ENCODE measurements at regions not wholly inside any gene's neighbourhood (a gene's known extent, or its start where the extent isn't known, plus 50 kb on each side); places are given as distances from the start of the nearest gene placed in this dataset.

DNA sequence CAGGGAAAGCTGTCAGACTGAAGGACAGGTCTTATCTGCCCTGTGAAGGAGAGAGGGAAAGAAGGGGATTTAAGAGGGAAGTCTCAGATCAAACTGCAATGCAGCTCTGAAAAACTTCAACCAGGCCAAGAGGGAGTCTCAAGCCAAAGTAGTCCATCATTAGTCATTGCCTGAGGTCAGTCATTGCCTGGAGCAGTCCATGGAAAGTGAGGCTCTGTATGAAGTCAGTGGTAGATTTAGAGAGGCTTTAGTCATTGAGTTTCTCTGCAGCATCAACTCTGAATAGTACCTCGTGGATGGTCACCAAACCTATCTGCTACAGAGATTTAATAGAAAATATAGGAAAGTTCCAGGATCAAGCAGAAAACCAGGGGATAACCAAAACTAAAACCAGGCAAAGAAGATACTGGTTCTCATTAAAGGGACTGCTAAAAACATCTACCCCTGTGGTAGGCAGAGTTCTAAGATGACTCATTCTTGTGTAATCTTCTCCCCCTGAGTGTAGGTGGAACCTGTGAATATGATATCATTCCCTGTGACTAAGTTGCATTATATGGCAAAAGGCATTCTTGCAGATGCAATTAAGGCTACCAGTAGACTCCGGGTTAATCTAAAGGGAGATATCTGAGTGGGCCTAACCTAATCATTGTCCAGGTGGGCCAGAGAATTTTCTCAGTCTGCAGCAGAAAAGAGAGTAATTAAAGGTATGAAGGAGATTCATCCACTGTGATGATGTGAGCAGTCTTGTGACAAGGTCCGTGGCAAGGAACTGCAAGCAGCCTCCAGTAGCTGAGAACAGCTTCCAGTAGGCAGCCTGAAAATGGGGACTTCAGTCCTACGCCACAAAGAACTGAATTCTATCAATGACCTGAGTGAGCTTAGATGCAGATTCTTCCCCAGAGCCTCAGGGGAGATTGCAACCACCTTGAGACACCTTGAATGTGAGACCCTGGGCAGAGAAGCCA lies 123.1 kb downstream of the GALC start:
- Histone ChIP-seq H3K4me1 (no peaks in the 10 kb centered on the region), H3K4me3 (replicated peaks in 1 of 3) (no peak overlapping the region), H3K27ac (no peak overlapping the region), H3K36me3 (no peaks in the 10 kb centered on the region), H3K27me3 (no peaks in the 10 kb centered on the region), H3K9me3 (no peaks in the 10 kb centered on the region)
- 82 to 87% methylated on average over 4 of the region's 4 CpGs for WGBS, 2 donors
- TF ChIP-seq POLR2A (IDR thresholded peaks at IDR 0.05) = no peak
- TF ChIP-seq, protein P1, sequence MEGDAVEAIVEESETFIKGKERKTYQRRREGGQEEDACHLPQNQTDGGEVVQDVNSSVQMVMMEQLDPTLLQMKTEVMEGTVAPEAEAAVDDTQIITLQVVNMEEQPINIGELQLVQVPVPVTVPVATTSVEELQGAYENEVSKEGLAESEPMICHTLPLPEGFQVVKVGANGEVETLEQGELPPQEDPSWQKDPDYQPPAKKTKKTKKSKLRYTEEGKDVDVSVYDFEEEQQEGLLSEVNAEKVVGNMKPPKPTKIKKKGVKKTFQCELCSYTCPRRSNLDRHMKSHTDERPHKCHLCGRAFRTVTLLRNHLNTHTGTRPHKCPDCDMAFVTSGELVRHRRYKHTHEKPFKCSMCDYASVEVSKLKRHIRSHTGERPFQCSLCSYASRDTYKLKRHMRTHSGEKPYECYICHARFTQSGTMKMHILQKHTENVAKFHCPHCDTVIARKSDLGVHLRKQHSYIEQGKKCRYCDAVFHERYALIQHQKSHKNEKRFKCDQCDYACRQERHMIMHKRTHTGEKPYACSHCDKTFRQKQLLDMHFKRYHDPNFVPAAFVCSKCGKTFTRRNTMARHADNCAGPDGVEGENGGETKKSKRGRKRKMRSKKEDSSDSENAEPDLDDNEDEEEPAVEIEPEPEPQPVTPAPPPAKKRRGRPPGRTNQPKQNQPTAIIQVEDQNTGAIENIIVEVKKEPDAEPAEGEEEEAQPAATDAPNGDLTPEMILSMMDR (IDR thresholded peaks at IDR 0.05) = no peak
- DNase-seq = no peak
- intact Hi-C loops (cut with DNase I) = no loop called here

DNA sequence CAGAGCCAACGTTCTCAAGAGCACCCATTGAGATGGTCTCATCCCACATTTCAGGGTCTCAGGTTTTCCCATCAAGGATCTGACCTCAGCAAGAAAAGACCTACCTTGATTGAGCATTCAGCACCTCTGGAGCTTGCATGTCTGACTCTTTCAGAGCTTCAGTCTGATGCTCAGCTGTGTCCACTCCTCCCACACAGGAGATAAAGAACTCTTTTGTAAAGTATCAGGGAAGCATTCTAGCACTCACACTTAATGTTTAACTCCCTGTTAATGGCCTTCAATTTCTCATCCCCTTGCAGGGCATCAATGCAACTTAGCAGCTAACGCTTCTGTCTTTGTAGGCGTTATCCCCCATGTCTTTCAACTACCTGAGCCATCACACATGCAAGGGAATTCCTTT lies 124.1 kb downstream of the GALC start:
- Histone ChIP-seq H3K36me3 (no peaks in the 10 kb centered on the region), H3K27ac (no peak overlapping the region), H3K27me3 (no peaks in the 10 kb centered on the region), H3K4me1 (no peaks in the 10 kb centered on the region), H3K4me3 (replicated peaks in 1 of 3) (no peak overlapping the region), H3K9me3 (no peaks in the 10 kb centered on the region)
- no peak for DNase-seq
- intact Hi-C loops (cut with DNase I) = no loop called here
- WGBS, 2 donors = 70 to 72% methylated on average over 3 of the region's 3 CpGs
- TF ChIP-seq, protein P1 (IDR thresholded peaks at IDR 0.05) = no peak
- TF ChIP-seq POLR2A (IDR thresholded peaks at IDR 0.05) = no peak

DNA sequence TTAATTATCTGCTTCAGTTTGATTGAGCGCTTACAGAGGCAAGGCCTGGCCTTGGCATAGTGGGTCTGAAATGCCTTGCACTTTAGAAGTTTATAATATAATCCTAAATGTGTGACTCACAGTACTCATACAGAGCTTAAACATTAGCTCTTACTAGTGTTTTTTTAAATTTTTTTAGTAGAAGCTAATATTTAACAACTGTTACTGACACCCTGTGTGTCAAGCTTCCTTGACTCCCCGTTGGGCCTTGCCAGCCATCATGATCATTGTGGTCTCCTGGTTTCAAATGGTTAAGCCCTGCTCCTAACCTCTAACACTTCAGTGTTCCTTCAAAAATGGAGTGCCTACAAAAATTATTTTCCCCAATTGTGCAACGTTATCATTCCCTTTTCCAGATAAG lies 126.9 kb downstream of the GALC start:
- 95% methylated on average over 3 of the region's 3 CpGs for WGBS, 2 donors
- no peak overlapping the region for H3K4me3 ChIP-seq (replicated peaks in 1 of 3)
- no peaks in the 10 kb centered on the region for H3K36me3 ChIP-seq
- H3K27ac ChIP-seq = no peak overlapping the region
- H3K27me3 ChIP-seq = no peaks in the 10 kb centered on the region
- no peaks in the 10 kb centered on the region for H3K9me3 ChIP-seq
- no peak for TF ChIP-seq POLR2A (IDR thresholded peaks at IDR 0.05)
- TF ChIP-seq, protein P1 (IDR thresholded peaks at IDR 0.05) = no peak
- intact Hi-C loops (cut with DNase I) = no loop called here
- no peaks in the 10 kb centered on the region for H3K4me1 ChIP-seq
- no peak for DNase-seq

DNA sequence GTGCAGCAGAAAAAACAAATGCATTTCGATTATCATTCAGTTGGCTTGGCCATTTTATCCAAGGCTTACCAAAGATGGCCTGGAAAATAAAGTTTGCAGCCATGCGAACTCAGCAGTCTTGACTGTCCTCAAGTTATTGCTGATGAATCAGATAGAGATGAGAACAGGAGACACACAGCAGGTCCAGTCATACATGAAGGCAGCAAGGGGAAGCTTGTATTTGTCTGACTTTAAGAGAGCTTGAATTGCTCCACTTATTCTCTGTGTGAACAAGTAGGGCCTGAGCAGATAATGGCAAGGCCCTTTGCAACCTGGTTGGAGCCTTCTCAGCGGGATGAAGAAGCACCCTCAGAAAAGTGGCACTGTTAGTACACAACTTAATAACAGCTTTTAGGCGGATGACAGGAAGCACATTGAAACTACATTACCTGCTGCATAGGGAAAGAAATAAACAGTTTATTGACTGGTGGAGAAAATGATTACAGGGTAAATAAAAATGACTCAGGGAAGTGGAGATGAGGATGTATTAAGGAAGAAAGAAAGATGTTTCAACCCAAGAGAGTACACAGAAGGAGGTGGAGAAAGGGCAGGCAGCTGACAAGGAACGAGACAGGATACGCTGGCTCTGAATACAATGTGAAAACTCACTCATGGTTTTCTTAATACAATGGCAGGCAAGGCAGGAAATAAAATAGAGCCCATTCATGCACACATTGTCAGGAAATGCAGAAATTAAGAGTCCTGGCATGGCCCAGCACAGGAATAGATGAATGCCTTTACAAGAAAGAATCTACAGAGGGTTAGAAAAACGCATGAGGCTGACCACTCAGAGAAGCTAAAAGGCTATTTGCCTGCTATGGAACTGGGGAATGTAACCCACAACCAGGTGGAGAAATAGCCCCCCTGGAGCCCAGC lies 128.4 kb downstream of the GALC start:
- Histone ChIP-seq H3K4me3 (replicated peaks in 1 of 3) (no peak overlapping the region), H3K36me3 (no peaks in the 10 kb centered on the region), H3K27me3 (no peaks in the 10 kb centered on the region), H3K4me1 (no peaks in the 10 kb centered on the region), H3K9me3 (no peaks in the 10 kb centered on the region), H3K27ac (no peak overlapping the region)
- 77 to 85% methylated on average over 7 of the region's 7 CpGs for WGBS, 2 donors
- intact Hi-C loops (cut with DNase I) = no loop called here
- no peak for TF ChIP-seq POLR2A (IDR thresholded peaks at IDR 0.05)
- TF ChIP-seq, protein P1 (IDR thresholded peaks at IDR 0.05) = no peak
- no peak for DNase-seq

Data from thyroid gland (tissue), 4 donors.